OCI-LY3 (cell line): ENCODE measurements at regions not wholly inside any gene's neighbourhood (a gene's known extent, or its start where the extent isn't known, plus 50 kb on each side); places are given as distances from the start of the nearest gene placed in this dataset.

ENCODE experiments used
- H2AFZ ChIP-seq: fragments of 200-600, 300-600 bp; shearing (Covaris generic); 2 replicates; pipeline ENCODE4 v1.6.0; 2014; ENCODE audit warnings: antibody characterized with exemption, low read depth, low read length
- H3K27ac ChIP-seq: fragments of 200-600, 300-600 bp; sonication (generic); 2 replicates; pipeline ENCODE4 v1.5.1; 2014; ENCODE audit warnings: mild to moderate bottlenecking, low read length, moderate library complexity, mixed read lengths
- H3K27me3 ChIP-seq: fragments of 200-600, 300-600 bp; sonication (generic); 2 replicates; pipeline ENCODE4 v1.6.1; 2014; ENCODE audit warnings: low read depth, low read length, mixed read lengths
- H3K36me3 ChIP-seq: fragments of 200-600, 300-600 bp; sonication (generic); replicated peaks from 2 replicates; pipeline ENCODE3; 2014; ENCODE audit warnings: low read depth, low read length, mixed read lengths
- H3K4me1 ChIP-seq: fragments of 300-600, 200-600 bp; sonication (generic); 2 replicates; pipeline ENCODE4 v1.6.1; 2014; ENCODE audit warnings: low read length, mixed read lengths
- H3K4me2 ChIP-seq: fragments of 200-600, 300-600 bp; sonication (generic); 2 replicates; pipeline ENCODE4 v1.6.1; 2014; ENCODE audit warnings: low read length, mixed read lengths
- H3K4me3 ChIP-seq: fragments of 300-600, 200-600 bp; sonication (generic); 2 replicates; pipeline ENCODE4 v1.5.1; 2014; ENCODE audit warnings: antibody characterized with exemption, mild to moderate bottlenecking, low read length, moderate library complexity
- H3K79me2 ChIP-seq: fragments of 300-600, 200-600 bp; shearing (Covaris generic); 2 replicates; pipeline ENCODE4 v1.6.1; 2014; ENCODE audit warnings: mild to moderate bottlenecking, low read length, mixed read lengths
- H3K9ac ChIP-seq: fragments of 300-600, 200-600 bp; shearing (Covaris generic); 2 replicates; pipeline ENCODE4 v1.6.0; 2014; ENCODE audit warnings: mild to moderate bottlenecking, low read length, moderate library complexity
- H3K9me3 ChIP-seq: fragments of 200-600, 300-600 bp; shearing (Covaris generic); 2 replicates; pipeline ENCODE4 v1.6.1; 2014; ENCODE audit warnings: low read length, mixed read lengths; ENCODE audit not compliant: insufficient read depth
- H4K20me1 ChIP-seq: fragments of 200-600, 300-600 bp; sonication (generic); 2 replicates; pipeline ENCODE4 v1.6.1; 2016; ENCODE audit warnings: low read length, mixed read lengths; ENCODE audit not compliant: insufficient read depth
- CTCF ChIP-seq: fragments of 200-600, 300-600 bp; sonication (generic); IDR thresholded peaks from 2 replicates; pipeline ENCODE4 v1.5.1; 2014; ENCODE audit warnings: antibody characterized with exemption, low read length, low read depth
- EZH2phosphoT487 ChIP-seq: fragments of 200-600 bp; shearing (Covaris generic); IDR thresholded peaks from 2 replicates; pipeline ENCODE4 v1.6.1; 2018; ENCODE audit warnings: antibody characterized with exemption, mixed run types, low read depth

GRCh38 chr5:10090074-10090473 is 159.6 kb downstream of the ATPSCKMT start:
- H3K4me3 ChIP-seq = no peak overlapping the region
- no peaks in the 10 kb centered on the region for H4K20me1 ChIP-seq
- H3K4me2 ChIP-seq = no peak overlapping the region
- H3K27me3 ChIP-seq = no peaks in the 10 kb centered on the region
- no peak for TF ChIP-seq CTCF
- TF ChIP-seq EZH2phosphoT487 = no peak
- H3K79me2 ChIP-seq = no peaks in the 10 kb centered on the region
- H2AFZ ChIP-seq = no peak overlapping the region
- no peaks in the 10 kb centered on the region for H3K36me3 ChIP-seq
- H3K9me3 ChIP-seq = no peaks in the 10 kb centered on the region
- H3K4me1 ChIP-seq = no peaks in the 10 kb centered on the region
- H3K9ac ChIP-seq = no peak overlapping the region
- no peak overlapping the region for H3K27ac ChIP-seq

- TF ChIP-seq EZH2phosphoT487 = no peak
- no peak for TF ChIP-seq CTCF
Measured at GRCh38 chr5:10085185-10085584, 164.5 kb downstream of the ATPSCKMT start.

GRCh38 chr5:10081584-10081983 is 168.1 kb downstream of the ATPSCKMT start:
- Histone ChIP-seq H3K4me3 (no peak overlapping the region), H3K9ac (no peak overlapping the region), H4K20me1 (no peaks in the 10 kb centered on the region), H3K36me3 (no peaks in the 10 kb centered on the region), H2AFZ (no peak overlapping the region), H3K79me2 (no peaks in the 10 kb centered on the region), H3K27me3 (no peaks in the 10 kb centered on the region), H3K27ac (no peak overlapping the region), H3K9me3 (no peaks in the 10 kb centered on the region), H3K4me1 (no peaks in the 10 kb centered on the region), H3K4me2 (no peak overlapping the region)
- TF ChIP-seq EZH2phosphoT487 = no peak

More at GRCh38 chr5:10085185-10085584, 164.5 kb downstream of the ATPSCKMT start:
- Histone ChIP-seq H3K27me3 (no peaks in the 10 kb centered on the region), H3K9ac (no peak overlapping the region), H3K36me3 (no peaks in the 10 kb centered on the region), H4K20me1 (no peaks in the 10 kb centered on the region), H3K79me2 (no peaks in the 10 kb centered on the region), H3K27ac (no peak overlapping the region), H3K9me3 (no peaks in the 10 kb centered on the region), H3K4me1 (no peaks in the 10 kb centered on the region), H3K4me3 (no peak overlapping the region), H3K4me2 (no peak overlapping the region), H2AFZ (no peak overlapping the region)

DNA sequence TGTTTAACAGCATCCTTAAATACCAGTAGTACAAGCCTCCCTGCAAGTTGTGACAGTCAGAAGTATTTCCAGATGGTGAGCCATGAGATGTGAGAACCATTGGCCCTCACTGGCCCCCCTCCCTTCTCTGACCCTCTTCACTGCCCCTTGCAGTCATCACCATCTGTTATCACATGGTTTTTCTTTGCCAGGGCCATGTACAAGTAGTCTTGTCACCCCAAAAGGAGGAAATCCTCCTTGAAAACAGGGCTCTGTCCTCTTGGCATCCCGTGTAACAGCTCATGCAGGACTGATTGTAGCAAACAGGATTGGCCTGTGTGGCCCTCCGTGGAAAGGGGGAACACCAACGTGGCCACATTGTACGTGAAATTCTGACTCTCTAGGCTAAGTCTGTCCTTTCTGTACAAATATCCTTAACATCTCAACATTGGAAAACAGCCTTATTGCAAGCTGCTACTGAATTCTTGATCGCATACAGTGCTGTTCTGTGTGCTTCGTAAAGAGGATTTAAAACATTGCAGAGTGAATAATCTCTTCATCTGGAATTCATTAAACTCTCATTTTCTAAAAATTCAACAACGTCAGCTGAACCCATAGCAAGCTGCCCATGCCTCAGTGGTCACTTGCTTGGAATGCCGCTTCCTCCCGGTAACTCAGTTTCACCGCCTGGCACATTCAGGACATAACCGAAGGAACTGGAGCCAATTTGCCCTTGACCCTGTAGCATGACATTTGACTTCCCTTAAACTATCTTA is 171.7 kb downstream of the ATPSCKMT start:
- Histone ChIP-seq H3K4me3 (no peak overlapping the region), H3K9ac (no peak overlapping the region)

More for the DNA sequence above, 171.7 kb downstream of the ATPSCKMT start:
- TF ChIP-seq CTCF = no peak
- TF ChIP-seq EZH2phosphoT487 = no peak
- Histone ChIP-seq H3K79me2 (no peaks in the 10 kb centered on the region), H3K27ac (no peak overlapping the region), H2AFZ (no peak overlapping the region), H3K36me3 (no peaks in the 10 kb centered on the region), H3K9me3 (no peaks in the 10 kb centered on the region), H3K4me1 (no peaks in the 10 kb centered on the region), H3K4me2 (no peak overlapping the region), H4K20me1 (no peaks in the 10 kb centered on the region), H3K27me3 (0 out of 2 replicates have a peak, but pooled peaks cover 4% of the 10 kb centered on the region)
